ENCODE measurements at regions not wholly inside any gene's neighbourhood (a gene's known extent, or its start where the extent isn't known, plus 50 kb on each side); places are given as distances from the start of the nearest gene placed in this dataset.

GRCh38 chr2:104177179-104177578 is 676.7 kb upstream of the POU3F3 start:
- Histone ChIP-seq H3K9ac (ENCODE audit: insufficient read depth, low read length, poor library complexity, severe bottlenecking) (no peak overlapping the region), H2AFZ (ENCODE audit: insufficient read depth, low read depth, low read length, poor library complexity, severe bottlenecking) (no peak overlapping the region), H3K4me3 (replicated peaks in 1 of 3; ENCODE audit: low read depth in 2 of 3, low read length in 3 of 3) (no peak overlapping the region), H3K27me3 (ENCODE audit: control insufficient read depth in 2 of 2, insufficient read depth in 2 of 2, low read length in 2 of 2) (no peaks in the 10 kb centered on the region), H3K4me2 (replicated peaks; ENCODE audit: extremely low read depth, low read length, poor library complexity, severe bottlenecking) (no peak overlapping the region), H3K27ac (ENCODE audit: low read depth in 1 of 2, low read length in 2 of 2) (no peak overlapping the region), H3K9me3 (replicated peaks in 1 of 2; ENCODE audit: control insufficient read depth in 1 of 2, insufficient read depth in 1 of 2, low read length in 2 of 2) (peaks cover 11 to 18% of the 10 kb centered on the region in 2 donors), H4K20me1 (ENCODE audit: insufficient read depth, low read length) (no peaks in the 10 kb centered on the region), H3K36me3 (replicated peaks in 1 of 2; ENCODE audit: control insufficient read depth in 1 of 2, insufficient read depth in 2 of 2, low read length in 2 of 2) (no peaks in the 10 kb centered on the region), H3K79me2 (ENCODE audit: insufficient read depth, low read length) (no peaks in the 10 kb centered on the region), H3K4me1 (ENCODE audit: control insufficient read depth in 1 of 2, insufficient read depth in 2 of 2, low read length in 2 of 2) (no peaks in the 10 kb centered on the region)
- no peak for DNase-seq
- no peaks in the 10 kb centered on the region for H3K27me3 Mint-ChIP-seq (ENCODE audit: low read depth in 3 of 3)
- no peak overlapping the region for H3K4me3 Mint-ChIP-seq
- no peak overlapping the region for H3K27ac Mint-ChIP-seq
- TF ChIP-seq, protein P1, sequence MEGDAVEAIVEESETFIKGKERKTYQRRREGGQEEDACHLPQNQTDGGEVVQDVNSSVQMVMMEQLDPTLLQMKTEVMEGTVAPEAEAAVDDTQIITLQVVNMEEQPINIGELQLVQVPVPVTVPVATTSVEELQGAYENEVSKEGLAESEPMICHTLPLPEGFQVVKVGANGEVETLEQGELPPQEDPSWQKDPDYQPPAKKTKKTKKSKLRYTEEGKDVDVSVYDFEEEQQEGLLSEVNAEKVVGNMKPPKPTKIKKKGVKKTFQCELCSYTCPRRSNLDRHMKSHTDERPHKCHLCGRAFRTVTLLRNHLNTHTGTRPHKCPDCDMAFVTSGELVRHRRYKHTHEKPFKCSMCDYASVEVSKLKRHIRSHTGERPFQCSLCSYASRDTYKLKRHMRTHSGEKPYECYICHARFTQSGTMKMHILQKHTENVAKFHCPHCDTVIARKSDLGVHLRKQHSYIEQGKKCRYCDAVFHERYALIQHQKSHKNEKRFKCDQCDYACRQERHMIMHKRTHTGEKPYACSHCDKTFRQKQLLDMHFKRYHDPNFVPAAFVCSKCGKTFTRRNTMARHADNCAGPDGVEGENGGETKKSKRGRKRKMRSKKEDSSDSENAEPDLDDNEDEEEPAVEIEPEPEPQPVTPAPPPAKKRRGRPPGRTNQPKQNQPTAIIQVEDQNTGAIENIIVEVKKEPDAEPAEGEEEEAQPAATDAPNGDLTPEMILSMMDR (IDR thresholded peaks at IDR 0.05): no peak
- no peaks in the 10 kb centered on the region for H3K4me1 Mint-ChIP-seq
- no peaks in the 10 kb centered on the region for H3K36me3 Mint-ChIP-seq
- intact Hi-C loops (cut with micrococcal nuclease): no loop called here
- WGBS (ENCODE audit: insufficient coverage): no CpG with 5 or more reads among the region's 1 CpG
- peaks cover 2 to 17% (median 12%) of the 10 kb centered on the region in 7 donors for H3K9me3 Mint-ChIP-seq

DNA sequence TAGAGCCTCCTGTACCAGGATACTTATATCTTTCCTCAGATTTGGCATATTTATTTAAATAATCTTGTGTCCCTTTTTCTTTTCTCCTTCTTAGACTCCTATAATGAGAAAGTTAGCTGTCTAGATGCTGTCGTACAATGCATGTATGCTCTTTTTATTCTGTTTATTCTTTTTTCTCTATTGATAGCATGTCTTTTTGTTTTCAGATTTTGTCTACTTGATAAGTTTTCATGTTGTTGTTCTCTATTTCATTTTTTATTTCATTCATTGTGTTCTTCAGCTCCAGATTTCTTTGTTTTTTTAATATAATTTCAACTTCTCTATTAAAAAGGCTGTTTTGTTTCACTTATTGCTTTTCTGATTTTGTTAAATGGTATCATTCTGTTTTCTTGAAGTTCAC is 674.3 kb upstream of the POU3F3 start:
- H3K4me2 ChIP-seq (replicated peaks; ENCODE audit: extremely low read depth, low read length, poor library complexity, severe bottlenecking): no peak overlapping the region
- peaks cover 11 to 27% of the 10 kb centered on the region in 2 donors for H3K9me3 ChIP-seq (replicated peaks in 1 of 2; ENCODE audit: control insufficient read depth in 1 of 2, insufficient read depth in 1 of 2, low read length in 2 of 2)
- no peaks in the 10 kb centered on the region for H4K20me1 ChIP-seq (ENCODE audit: insufficient read depth, low read length)
- H3K4me3 Mint-ChIP-seq: no peak overlapping the region
- intact Hi-C loops (cut with micrococcal nuclease): no loop called here
- H3K36me3 ChIP-seq (replicated peaks in 1 of 2; ENCODE audit: control insufficient read depth in 1 of 2, insufficient read depth in 2 of 2, low read length in 2 of 2): no peaks in the 10 kb centered on the region
- no peaks in the 10 kb centered on the region for H3K27me3 Mint-ChIP-seq (ENCODE audit: low read depth in 3 of 3)
- H3K27ac ChIP-seq (ENCODE audit: low read depth in 1 of 2, low read length in 2 of 2): no peak overlapping the region
- no peak overlapping the region for H3K4me3 ChIP-seq (replicated peaks in 1 of 3; ENCODE audit: low read depth in 2 of 3, low read length in 3 of 3)
- H3K9ac ChIP-seq (ENCODE audit: insufficient read depth, low read length, poor library complexity, severe bottlenecking): no peak overlapping the region
- no peak overlapping the region for H2AFZ ChIP-seq (ENCODE audit: insufficient read depth, low read depth, low read length, poor library complexity, severe bottlenecking)
- no peaks in the 10 kb centered on the region for H3K36me3 Mint-ChIP-seq
- WGBS (ENCODE audit: insufficient coverage): no CpG with 5 or more reads among the region's 1 CpG
- no peak for DNase-seq
- TF ChIP-seq, protein P1 (IDR thresholded peaks at IDR 0.05): no peak
- no peaks in the 10 kb centered on the region for H3K79me2 ChIP-seq (ENCODE audit: insufficient read depth, low read length)
- no peaks in the 10 kb centered on the region for H3K4me1 ChIP-seq (ENCODE audit: control insufficient read depth in 1 of 2, insufficient read depth in 2 of 2, low read length in 2 of 2)
- no peaks in the 10 kb centered on the region for H3K27me3 ChIP-seq (ENCODE audit: control insufficient read depth in 2 of 2, insufficient read depth in 2 of 2, low read length in 2 of 2)
- H3K4me1 Mint-ChIP-seq: no peaks in the 10 kb centered on the region
- no peak overlapping the region for H3K27ac Mint-ChIP-seq
- H3K9me3 Mint-ChIP-seq: peaks cover 3 to 14% (median 13%) of the 10 kb centered on the region in 7 donors
